NCI-H2029 (cell line): ENCODE measurements at regions not wholly inside any gene's neighbourhood (a gene's known extent, or its start where the extent isn't known, plus 50 kb on each side); places are given as distances from the start of the nearest gene placed in this dataset.
"Not testable (repeated sequence)": the region's sequence is repeated elsewhere in the genome, so short reads cannot be mapped to it uniquely, and the experiment has no call there.

Experiments
- DNase-seq: peaks from one replicate; lab custom pipeline; 2025; lab: John Stamatoyannopoulos, UW

- no peak for DNase-seq
These were observed 61.4 kb downstream of the NXNL2 start for GRCh38 chr9:88596376-88596775.

DNA sequence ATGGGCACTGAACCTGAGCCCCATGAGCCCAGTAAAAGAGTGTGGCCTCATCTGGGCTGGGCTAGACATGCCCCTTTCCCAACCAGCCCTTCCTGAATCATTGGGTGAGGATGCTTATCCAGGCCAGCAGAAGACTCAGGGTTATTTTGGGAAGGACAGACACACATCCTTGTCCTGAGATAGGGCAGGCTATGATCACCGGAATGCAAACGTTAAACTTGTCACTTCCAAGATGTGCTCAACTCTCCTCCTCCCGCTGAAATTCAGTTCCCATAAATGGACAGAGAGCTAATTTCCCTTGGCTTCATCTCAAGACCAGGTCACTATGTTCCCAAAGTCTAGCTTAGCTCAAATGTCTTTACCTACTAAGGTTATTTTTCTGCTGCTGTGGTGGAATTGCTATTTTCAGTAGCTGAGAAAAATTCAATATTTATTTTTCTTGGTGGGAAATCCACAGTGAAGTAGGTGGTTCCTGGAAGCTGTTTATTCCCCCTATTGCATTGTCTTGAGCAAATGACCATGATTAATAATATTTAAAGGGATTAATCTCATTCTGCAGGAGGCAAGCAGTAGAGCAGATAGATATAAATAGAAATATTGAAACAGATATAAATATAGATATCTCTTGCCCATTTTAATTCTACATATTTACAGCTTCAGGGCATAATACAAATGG lies 70.0 kb downstream of the NXNL2 start:
- no peak for DNase-seq

GRCh38 chr9:88605512-88606362 lies 70.8 kb downstream of the NXNL2 start:
- DNase-seq = no peak

- no peak for DNase-seq
These were observed 79.4 kb downstream of the NXNL2 start for GRCh38 chr9:88614359-88614758.

GRCh38 chr9:88623698-88624097 lies 88.7 kb downstream of the NXNL2 start:
- no peak for DNase-seq

- DNase-seq = no peak
These were observed 93.1 kb downstream of the NXNL2 start for GRCh38 chr9:88628114-88628513.

GRCh38 chr9:88628811-88629210 lies 93.8 kb downstream of the NXNL2 start:
- DNase-seq = no peak

GRCh38 chr9:88630574-88630973 lies 95.6 kb downstream of the NXNL2 start:
- DNase-seq = not testable (repeated sequence)

GRCh38 chr9:88635151-88635550 lies 100.2 kb downstream of the NXNL2 start:
- no peak for DNase-seq

DNA sequence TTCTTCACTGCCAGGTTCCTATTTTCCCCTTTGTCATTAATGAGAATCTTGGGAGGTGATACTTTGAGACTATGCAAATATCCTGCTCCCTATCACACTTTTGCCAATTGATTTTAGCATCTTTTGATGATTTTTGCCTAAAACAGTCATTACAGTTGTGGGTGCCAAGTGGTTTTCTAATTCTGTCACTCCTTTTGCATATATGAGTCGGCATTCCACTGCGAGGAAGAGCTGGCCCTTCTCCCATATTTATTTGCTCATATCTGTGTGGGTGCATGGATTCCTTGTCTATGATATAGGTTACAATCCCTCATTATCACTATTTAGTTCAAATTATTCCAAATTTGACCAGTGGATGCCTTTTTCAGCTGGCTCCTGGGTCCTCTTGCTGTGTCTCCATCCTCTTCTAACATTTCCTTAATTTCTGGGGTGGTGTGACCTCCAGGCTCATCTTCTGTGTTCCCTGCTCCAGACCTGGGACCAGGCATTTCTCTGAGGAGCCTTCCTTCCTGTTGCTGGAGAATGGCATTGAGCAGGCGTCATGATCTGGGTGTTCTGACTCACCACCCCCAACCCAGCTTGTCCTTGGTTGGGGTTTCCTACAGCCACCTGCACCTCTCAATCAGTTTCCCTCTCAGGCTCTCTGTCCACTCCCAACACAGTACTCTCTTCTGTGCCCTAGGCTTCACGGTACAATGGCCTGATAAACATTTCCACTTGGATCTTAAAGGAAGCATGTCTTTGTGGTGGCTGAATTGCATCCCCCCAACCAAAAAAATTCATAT lies 106.7 kb downstream of the NXNL2 start:
- DNase-seq = no peak

DNA sequence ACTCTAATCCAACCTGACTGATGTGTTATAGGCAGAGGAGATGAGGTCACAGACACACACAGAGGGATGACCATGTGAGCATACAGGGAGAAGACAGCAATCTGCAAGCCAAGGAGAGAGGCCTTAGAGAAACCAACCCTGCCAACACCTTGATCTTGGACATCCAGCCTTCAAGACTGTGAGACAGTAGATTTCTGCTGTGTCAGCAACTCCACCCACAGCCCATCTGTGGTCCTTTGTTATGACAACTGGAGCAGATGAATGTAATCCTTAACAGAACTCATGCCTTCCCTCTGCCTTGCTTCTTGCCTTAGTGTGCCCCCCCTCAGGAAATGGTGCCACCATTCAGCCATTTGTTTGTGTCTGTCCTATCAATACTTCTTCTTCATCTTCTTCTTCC lies 107.4 kb downstream of the NXNL2 start:
- DNase-seq = no peak

- DNase-seq = no peak
These were observed 109.0 kb downstream of the NXNL2 start for GRCh38 chr9:88643931-88644330.

DNA sequence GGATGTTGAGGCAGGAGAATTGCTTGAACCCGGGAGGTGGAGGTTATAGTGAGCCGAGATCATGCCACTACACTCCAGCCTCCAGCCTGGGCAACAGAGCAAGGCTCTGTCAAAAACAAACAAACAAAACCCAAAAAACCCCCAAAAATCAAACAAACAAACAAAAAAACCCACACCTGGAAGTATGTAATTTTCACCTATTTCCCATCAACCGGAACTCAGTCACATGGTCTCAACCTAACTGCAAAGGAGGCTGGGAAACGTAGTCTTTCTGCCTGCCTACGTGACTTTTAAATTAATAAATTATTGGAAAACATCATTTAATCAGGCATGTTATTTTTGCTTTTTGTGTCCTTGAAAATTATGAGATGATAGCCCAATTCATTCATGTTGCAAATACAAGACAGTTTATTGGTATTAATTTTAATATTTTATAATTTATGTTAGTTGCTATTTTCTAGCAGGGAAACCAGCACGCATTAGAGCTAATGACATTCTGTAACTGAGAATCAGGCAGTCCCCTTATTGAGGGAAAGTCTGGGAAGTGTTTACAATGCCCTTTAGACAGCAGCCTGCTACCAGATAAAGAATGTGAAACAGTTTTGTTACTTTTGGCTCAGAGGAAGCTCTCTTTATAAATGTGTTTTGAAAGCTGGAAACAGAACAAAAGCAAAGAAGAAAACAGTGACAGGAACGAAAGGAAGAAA lies 110.3 kb downstream of the NXNL2 start:
- no peak for DNase-seq

- DNase-seq = no peak
These were observed 110.9 kb downstream of the NXNL2 start for GRCh38 chr9:88645879-88646199.

GRCh38 chr9:88646539-88647300 lies 111.7 kb downstream of the NXNL2 start:
- no peak for DNase-seq

DNA sequence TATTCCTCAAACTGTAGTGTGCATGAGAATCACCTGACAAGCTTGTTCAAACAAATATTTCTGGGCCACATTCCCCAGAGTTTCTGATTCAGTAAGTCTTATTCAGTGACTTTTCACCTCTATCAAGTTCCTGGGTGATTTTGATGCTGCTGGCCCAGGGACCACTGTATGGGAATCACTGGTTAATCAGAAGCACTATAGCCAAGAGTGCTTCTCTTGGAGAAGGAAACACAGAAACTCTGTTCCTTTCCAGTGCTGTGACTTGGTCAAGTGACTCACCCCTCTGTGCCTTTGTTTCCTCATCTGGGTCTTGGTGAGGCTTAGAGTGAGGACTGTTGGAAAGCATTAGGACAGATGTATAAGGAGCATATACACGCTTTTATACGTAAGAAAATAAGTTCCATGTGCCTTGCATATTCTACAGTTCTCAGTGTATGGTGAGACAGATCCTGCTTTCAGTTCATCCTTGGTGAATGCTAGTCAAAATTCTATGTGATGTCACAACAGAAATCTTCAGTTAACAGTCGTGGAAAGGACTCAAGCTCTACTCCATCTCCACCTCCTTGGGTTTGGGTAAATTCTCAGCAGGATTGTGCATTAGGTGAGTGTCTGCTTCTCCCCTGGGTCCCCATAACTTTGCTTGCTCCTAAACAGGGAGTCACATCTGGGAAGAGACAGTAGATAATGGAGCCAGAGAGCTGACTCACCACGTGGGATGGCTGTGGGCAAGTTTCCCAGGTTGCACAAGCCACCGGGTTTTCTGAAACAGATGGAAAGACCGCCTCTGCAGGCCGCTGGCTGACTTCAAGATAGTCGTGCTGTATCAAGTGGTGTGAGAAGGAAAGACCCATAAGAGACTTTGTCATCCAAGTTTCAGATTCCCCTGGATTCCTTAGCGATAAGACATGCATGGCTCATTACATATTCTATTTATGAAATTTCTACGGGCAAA lies 117.0 kb downstream of the NXNL2 start:
- DNase-seq = no peak

- DNase-seq = no peak
These were observed 117.9 kb downstream of the NXNL2 start for GRCh38 chr9:88652876-88653275.

- no peak for DNase-seq
These were observed 118.4 kb downstream of the NXNL2 start for GRCh38 chr9:88653406-88653805.

DNA sequence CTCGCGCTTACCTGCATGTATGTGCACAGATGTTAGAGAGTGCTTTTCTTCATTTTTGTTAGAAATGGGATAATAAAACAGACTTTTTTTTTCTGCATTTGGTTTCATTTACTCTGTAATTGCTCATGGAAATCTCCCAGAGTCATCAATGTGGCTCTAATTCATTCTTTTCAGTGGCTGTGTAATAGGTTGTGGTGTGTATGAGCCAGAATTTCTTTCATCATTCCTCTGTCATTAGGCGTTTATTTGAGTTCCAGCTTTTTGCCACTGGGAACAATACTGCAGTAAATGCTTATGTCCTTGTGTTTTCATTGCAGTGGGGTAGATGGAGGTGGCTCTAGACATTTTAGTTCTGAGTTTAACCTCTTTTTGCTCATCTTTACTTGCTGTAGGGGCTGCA lies 118.9 kb downstream of the NXNL2 start:
- no peak for DNase-seq

DNA sequence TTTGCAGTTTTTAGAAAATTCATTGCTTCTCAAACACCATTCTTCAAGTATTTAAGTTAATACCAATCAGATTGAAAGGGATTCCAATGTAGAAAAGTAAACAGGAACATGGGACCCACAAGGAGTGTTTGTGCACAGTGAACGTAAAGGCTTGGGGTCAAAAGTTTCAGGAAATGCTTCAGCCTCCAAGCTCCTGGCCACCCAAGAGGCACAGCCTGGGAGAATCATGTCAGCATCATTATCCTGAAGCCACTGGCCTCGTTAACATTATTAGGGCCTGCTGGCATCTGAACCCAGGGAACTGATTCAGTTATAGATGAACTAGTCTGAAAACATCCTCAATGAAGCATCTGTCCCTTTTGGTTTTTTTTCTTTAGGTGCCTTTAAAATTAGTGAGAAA lies 122.9 kb downstream of the NXNL2 start:
- no peak for DNase-seq
